NCI-H345 (cell line): ENCODE measurements at regions not wholly inside any gene's neighbourhood (a gene's known extent, or its start where the extent isn't known, plus 50 kb on each side); places are given as distances from the start of the nearest gene placed in this dataset.

ENCODE experiments used
- DNase-seq: peaks from one replicate; lab custom pipeline; 2025; lab: John Stamatoyannopoulos, UW

GRCh38 chr5:2036885-2037284, 154.2 kb upstream of the IRX4 start:
- DNase-seq, result no peak

- no peak for DNase-seq
Observed at GRCh38 chr5:2032432-2032831, 149.7 kb upstream of the IRX4 start.

- DNase-seq, result no peak
Observed at GRCh38 chr5:2031581-2031980, 148.9 kb upstream of the IRX4 start.

DNA sequence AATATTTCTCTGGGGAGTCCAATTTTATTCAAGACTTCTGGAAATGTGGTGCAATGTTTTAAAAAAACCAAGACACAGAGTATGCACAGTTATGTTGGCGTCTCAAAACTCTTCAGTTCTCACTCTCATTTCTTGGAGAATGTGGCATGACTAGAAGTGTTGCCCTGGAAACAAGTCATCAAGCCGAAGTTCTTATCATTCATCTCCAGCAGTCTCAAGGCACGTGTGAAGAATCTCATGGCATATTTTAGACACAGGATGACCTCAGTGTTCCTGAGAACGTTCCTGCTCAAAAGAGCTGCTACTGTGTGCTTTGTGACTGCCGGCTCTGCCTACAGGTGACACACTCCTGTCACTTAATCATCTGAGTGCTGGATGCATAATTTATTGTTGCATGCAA, 147.4 kb upstream of the IRX4 start:
- no peak for DNase-seq

DNA sequence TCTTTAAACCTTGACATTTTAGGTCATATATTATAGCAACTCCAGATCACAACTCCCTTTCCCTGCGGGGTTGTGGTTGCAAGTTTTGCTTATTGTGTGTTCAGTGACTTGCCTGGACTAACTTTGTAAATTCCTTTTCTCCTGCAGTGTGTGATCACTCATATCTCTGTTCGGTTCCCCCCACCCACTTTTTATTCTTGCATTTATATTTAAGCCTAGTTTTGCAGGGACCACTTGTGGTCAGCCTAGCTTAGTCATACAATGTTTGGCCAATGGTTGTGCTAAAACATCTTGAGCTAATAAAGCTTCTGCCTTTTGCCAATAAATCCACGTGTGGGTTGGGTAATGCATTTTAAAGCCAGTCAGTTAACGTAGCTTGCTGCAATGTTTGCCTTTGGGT, 146.5 kb upstream of the IRX4 start:
- no peak for DNase-seq

DNA sequence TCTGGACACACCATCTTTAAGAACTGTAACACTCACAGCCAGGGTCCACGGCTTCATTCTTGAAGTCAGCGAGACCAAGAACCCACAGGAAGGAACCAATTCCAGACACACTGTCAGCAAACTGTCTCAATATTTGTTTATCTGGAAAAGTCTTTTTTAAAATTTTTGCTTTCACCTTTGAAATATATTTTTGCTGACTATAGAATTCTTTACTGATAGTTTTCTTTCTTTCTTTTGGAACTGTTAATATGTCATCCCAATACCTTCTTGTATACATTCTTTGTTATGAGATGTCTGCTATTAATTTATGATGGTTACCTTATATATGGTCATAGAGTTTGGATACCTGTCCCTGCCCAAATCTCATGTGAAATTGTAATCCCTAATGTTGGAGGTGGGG, 145.1 kb upstream of the IRX4 start:
- no peak for DNase-seq

GRCh38 chr5:2024986-2025721, 142.4 kb upstream of the IRX4 start:
- no peak for DNase-seq

GRCh38 chr5:2023196-2023595, 140.5 kb upstream of the IRX4 start:
- DNase-seq, result no peak

DNA sequence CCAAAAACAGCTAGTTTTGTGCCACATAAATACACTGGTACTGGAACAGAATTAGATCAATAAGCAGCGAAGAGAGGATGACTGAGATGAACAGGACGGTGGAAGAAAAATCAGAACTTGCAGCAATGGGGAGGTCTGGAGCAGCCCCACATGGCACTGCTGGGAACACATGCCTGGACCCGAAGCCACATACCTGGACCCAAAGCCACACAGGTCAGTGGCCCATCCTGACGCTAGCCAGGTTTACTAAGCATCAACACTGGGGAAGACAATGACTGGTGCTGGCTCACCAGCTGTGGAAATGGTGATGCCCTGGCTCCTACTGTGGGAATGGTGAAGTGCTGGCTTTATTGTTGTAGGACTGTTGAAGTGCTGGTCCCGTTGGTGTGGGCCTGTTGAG, 139.7 kb upstream of the IRX4 start:
- DNase-seq, result no peak

DNA sequence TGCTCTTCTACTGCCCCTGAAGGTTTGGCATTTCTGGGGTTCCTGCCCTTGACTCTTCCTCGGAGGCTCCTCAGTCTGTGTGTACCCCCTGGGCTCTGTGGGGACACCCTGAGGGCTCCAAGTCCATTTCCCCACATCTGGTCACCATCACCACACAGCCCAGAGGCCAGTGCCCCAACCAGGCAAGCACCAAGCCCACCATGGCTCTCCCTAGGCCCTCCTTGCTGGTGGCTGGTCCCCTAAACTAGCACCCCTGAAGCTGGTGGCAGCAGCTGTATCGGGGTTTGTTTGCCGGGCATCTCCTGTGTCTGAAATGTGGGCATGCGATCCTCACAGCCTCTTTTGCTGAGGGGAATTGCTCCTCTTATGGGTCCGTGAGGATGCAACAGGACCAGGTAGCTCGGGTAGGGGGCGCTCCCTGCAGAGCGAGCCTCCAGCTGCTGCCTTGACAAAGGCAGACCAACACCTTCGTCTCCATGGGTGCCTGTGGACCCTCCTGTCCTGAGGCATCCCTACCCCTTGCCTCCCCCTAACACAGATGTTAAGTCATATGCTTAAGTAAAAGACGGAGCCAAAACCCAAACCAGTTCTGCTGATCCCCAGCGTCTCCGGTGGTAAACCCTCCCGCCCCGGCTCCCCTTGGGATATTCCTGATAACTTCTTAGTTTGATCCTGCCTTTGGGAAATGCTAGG, 138.9 kb upstream of the IRX4 start:
- no peak for DNase-seq

DNA sequence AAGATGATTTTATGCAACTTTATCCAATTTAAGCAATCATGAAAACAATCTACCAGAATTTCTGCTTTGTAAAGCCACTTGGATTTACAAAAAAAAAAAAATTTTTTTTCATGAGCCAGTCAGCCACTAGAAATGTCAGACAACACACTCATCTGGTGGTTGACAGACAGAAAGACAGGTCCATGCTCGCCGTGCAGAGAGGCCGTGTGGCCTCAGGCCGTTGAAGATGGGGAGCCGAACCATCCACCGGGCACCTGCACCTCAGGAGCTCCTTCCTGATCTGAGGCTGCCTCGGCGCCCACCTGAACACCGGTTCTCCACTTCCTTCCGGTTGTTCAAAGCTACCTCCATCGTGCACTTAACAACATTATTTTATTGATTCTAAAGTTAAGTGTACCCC, 138.0 kb upstream of the IRX4 start:
- no peak for DNase-seq

- no peak for DNase-seq
Observed at GRCh38 chr5:2019716-2020115, 137.0 kb upstream of the IRX4 start.

GRCh38 chr5:2018390-2018724, 135.6 kb upstream of the IRX4 start:
- DNase-seq, result no peak

GRCh38 chr5:2017540-2018389, 135.0 kb upstream of the IRX4 start:
- peak; percentile 3 for DNase-seq

DNA sequence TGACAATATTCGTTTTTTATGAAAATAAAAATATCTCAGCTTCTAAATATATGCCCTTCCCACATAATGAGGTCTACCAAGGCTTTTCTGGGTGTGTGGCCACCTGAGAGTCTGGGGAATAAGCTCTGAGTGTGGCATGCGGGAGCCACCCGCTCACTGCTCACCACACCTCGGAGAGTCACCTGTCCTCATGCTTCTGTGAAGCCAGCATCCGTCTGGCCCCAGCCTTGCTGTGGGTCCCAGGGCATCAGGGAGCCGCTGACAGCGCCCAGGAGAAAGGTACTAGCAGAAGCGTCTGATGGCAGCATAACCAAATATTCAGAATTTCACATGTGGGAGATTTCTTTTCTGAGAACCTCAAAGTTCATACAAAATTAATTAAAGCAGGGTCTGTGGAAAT, 133.2 kb upstream of the IRX4 start:
- no peak for DNase-seq

- no peak for DNase-seq
Observed at GRCh38 chr5:2015124-2015848, 132.6 kb upstream of the IRX4 start.

DNA sequence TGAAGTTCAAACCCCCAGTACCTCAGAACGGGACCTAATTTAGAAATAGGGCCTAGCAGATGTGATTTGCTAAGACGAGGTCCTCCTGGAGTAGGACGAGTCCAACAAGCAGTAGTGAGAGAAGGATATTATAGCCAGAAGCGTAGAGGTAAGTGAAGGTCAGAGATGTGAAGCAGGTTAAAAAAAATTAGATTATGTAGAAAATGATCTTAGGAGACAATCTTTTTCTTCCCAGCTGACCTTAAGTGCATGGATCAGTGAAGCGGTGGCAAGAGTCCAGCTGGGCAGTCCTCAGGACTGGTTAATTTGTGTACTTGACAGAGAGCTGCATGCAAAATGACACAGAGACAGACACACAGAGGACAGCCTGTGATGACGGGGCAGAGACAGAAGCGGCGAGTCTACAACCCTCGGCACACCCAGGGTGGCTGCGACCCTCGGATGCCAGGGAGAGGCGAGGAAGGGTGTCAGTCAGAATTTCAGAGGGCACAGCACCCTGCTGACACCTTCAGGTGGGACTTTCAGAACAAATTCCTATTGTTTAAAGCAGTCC, 131.4 kb upstream of the IRX4 start:
- no peak for DNase-seq

DNA sequence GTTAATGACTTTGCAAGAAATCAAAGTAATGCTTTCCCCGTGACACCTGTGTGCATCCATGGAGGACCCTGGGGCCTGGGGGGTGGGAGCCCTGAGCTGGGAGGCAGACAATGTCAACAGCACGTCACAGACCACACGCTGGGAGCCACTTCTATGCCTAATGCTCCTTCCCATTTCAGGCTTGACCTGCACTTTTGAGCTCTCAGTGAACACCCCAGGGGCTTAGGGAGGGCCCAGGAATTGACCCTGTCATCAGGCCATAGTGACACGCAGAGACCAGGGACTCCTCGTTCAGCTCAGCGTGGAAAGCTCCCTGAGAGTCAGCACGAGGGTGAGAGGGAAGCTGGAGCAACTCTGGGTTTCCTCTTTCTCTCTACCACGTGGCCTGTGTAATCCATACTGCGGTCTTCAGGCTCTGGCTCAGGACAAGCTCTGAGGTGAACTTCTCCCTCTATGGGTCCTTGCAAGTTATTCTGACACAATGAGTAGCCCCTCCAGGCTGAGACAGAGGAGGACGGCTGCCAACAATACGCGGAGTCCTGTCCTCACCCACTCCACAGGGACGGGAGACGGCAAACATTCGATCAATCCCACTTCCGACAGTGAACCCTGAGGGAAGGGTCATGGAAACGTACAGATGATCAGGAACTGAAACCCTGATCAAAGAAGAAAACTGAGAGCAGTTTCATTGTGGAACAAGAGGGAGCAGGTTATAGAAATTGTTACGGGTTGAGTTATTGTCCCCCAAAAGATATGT, 130.8 kb upstream of the IRX4 start:
- no peak for DNase-seq

- no peak for DNase-seq
Observed at GRCh38 chr5:2012885-2013284, 130.2 kb upstream of the IRX4 start.

DNA sequence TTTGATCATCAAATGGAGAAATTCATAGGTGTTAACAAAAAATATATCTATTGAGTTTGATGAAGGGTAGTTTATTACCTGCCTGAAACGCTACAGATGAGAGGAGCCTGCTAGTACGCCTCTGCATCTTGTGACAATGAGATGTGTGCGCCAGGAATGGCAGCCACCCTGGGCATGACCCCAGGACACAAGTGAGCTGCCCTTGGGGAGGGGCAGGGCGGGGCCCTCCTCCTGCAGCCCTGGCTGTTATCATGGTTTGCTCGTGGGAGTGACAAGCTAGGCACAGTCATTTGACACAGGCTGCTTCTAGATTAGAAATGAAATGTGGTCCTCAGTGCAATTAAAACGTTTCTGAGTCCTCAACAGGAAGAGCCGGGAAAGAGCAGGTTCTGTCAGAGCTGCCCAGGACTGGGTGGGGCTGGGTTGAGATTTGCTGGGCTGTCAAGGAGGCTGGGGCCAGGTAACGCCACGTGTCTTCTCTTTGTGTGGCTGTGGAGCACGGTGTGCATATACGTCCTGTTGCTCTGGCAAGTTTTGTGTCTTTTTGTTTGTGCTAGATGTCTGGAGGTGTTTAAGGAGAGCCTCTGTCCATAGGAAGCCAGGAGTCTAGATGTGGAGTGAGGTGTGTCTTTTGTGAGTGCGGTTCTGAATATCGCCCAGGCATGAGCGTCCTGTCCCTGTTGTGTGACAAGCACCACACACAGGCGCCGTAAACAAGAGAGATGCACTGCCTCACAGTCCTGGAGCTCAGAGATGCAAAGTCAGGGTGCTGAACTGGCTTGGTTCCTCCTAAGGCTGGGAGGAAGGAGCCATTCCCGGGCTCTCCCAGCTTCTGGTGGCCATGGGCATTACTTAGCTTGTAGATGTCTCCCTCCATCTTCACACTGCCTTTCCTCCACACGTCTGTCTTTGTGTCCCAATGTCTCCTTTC, 129.0 kb upstream of the IRX4 start:
- no peak for DNase-seq
